ENCODE measurements at regions not wholly inside any gene's neighbourhood (a gene's known extent, or its start where the extent isn't known, plus 50 kb on each side); places are given as distances from the start of the nearest gene placed in this dataset.

DNA sequence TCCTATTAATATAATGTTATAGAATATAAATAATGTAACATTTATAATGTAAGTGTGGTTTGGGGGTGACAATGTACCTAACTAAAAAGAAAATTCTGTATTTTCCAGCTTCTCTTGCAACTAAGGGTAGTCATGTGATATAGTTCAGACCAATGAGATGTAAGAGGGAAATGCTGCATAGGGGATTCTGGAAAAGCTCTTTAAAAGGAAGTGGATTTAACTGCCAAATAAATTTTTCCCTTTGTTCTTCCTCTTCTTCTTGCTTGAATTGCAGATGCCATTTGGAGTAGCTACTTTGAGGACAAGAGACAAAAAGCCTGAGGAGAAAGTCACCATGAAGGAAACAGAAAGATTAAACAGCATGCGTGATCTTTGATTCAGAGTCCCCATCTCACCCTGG is 194.3 kb downstream of the PTEN start:
- TF ChIP-seq, protein P1, sequence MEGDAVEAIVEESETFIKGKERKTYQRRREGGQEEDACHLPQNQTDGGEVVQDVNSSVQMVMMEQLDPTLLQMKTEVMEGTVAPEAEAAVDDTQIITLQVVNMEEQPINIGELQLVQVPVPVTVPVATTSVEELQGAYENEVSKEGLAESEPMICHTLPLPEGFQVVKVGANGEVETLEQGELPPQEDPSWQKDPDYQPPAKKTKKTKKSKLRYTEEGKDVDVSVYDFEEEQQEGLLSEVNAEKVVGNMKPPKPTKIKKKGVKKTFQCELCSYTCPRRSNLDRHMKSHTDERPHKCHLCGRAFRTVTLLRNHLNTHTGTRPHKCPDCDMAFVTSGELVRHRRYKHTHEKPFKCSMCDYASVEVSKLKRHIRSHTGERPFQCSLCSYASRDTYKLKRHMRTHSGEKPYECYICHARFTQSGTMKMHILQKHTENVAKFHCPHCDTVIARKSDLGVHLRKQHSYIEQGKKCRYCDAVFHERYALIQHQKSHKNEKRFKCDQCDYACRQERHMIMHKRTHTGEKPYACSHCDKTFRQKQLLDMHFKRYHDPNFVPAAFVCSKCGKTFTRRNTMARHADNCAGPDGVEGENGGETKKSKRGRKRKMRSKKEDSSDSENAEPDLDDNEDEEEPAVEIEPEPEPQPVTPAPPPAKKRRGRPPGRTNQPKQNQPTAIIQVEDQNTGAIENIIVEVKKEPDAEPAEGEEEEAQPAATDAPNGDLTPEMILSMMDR (IDR thresholded peaks at IDR 0.05; ENCODE audit: low read depth, low read length, poor library complexity, severe bottlenecking), result no peak
- TF ChIP-seq EZH2phosphoT487 (IDR thresholded peaks at IDR 0.05; ENCODE audit: borderline replicate concordance, low read length), result no peak

All from DOHH2 (cell line).